ENCODE measurements at regions not wholly inside any gene's neighbourhood (a gene's known extent, or its start where the extent isn't known, plus 50 kb on each side); places are given as distances from the start of the nearest gene placed in this dataset.

DNA sequence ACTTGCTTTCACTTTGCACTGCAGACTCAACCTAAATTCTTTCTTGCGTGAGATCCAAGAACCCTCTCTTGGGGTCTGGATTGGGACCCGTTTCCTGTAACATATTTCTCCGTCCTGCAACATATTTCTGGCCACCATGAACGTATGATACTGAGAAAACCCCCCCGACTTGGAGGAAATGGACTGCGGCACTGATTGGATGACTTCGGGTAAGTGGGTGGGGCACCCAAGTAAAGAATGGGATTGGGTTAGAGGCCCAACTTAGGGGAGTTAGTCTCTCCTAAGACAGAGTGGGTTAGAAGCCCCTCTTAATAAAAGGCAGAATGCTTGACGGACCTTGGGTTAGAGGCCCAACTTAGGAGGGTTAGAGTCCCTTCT, 690.4 kb downstream of the UQCRFS1 start:
- DNase-seq = no peak

DNA sequence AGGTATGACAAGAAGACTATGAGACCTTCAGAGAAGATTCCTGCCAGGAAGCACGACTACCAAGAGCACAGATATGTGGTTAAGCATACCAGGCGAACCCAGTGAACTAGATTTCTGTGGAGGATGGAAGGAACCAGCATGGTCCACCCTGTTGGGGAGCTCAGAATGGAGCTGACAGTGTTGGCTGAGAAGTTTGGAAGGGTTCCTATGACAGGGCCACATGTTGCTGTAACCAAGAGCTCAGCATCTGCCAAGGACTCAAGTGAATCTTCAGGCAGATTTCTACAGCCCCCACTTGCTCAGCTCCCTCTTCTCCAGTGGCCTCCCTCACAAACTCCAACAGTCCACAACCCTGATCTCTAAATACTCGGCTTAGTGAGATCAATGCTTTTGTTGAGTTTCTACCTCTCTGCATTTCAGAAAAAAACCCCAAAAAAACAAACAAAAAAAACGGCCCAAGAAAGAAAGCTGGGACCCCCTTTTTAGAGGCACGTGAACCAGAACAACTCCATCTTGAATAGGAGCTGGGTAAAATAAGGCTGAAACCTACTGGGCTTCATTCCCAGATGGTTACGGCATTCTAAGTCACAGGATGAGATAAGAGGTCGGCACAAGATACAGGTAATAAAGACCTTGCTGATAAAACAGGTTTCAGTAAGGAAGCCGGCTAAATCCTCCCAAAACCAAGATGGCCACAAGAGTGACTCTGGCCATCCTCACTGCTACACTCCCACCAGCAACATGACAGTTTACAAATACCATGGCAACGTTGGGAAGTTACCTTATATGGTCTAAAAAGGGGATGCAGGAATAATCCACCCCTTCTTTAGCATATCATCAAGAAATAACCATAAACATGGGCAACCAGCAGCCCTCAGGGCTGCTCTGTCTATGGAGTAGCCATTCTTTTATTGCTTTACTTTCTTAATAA, 691.1 kb downstream of the UQCRFS1 start:
- no peak for DNase-seq

- no peak for DNase-seq
Observed at GRCh38 chr19:28520998-28521568, 691.9 kb downstream of the UQCRFS1 start.

GRCh38 chr19:28519952-28520861, 692.7 kb downstream of the UQCRFS1 start:
- no peak for DNase-seq

DNA sequence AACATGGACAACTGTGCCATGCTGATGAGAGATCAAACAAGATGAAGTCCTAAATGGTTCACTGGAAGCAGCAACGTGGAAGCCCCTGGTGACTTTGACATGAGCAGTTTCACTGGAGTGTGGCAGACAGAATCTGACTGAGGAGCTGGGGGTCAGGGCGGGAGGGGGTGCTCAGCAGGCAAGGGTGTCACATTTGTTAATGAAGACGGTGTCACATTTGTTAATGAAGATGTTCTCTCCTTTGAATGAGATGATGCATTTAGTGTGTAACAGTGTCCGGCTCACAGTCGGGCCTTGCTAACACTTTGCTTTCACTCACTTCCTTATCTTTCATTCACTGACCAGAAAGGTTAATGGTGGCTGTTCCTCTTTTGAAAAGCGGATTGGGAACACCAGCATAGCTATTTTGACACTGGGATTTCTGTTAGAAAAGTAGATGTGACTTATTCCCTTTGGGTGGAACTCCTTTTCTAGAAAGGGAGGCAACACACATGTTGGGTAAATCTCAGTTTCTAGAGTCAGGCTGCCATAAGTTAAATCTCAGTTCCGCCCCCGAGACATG, 693.7 kb downstream of the UQCRFS1 start:
- no peak for DNase-seq

GRCh38 chr19:28516415-28516872, 696.5 kb downstream of the UQCRFS1 start:
- no peak for DNase-seq

DNA sequence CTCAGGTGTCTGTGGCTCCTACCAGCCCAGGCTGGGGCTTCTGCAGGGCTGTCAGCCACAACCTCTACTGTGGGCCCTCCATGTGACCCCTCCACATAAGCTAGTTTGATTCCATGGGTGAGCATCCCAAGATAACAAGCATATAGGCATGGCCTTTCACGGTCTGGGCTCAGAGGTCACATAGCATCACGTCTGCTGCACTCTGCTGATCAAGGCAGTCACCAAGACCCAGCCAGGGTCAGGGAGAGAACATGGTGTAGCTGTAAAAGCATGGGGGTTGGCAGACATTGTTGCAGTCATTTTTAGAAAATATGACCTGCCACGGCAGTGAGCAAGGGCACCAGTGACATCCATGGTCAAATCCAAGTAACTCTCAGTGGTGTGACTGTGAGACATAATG, 698.8 kb downstream of the UQCRFS1 start:
- DNase-seq = no peak

GRCh38 chr19:28511655-28512054, 701.3 kb downstream of the UQCRFS1 start:
- DNase-seq = no peak

DNA sequence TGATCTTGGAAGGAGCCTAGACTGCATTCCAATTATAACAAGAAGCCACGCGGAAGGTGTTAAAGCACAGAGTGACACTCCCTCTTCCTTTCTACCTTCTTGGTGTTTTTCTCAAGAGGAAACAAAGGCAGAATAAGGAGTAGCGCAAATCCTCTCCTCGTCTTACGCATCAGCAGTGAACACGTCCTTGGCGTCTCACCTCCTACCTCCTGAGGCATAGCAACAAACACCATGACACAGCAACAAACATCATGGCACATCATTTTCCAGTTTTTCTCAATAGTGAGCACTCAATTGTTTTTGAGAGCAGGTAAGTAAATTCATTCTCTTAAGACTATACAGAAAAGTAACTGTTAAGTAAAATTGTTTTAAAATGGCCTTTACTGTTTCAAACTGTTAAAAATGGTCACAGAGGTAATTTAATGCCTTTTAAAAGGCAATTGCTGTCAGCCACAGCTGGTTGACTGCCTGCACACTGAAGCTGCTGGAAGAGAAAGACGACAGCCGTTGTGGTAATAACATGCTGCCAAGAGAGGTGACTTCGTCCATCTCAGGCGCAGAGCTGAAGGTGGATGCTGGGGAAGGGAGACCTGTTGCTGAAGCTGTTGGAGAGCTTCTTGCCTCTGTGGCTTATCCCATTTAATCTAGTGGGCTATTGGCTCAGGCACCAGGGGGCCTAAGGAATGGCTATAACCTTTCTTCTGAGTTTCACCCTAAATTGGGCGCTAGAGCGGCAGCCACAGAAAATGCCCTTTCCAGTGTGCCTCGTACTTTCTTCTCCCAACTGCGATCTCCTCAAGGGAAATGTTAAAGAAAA, 703.7 kb downstream of the UQCRFS1 start:
- no peak for DNase-seq

DNA sequence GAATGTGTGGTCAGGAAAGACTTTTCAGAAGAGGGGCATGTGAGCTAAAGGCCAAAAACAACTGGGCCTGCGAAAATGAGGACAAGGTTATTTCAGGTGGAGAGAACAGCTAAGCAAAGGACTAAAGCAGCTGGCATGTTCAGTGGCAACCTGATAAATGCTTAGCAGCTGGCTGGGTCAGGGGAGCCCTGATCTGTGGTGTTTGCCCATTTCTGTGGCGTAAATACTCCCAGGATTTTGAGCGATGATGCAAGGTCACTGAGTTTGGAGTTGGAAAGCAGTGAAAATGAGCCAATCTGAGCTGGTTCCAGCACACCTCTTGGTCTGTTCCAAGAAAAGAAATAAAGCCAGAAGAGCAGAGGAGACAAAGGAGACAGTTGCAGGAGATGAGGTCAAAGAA, 704.3 kb downstream of the UQCRFS1 start:
- no peak for DNase-seq

GRCh38 chr19:28505933-28506332, 707.0 kb downstream of the UQCRFS1 start:
- no peak for DNase-seq

DNA sequence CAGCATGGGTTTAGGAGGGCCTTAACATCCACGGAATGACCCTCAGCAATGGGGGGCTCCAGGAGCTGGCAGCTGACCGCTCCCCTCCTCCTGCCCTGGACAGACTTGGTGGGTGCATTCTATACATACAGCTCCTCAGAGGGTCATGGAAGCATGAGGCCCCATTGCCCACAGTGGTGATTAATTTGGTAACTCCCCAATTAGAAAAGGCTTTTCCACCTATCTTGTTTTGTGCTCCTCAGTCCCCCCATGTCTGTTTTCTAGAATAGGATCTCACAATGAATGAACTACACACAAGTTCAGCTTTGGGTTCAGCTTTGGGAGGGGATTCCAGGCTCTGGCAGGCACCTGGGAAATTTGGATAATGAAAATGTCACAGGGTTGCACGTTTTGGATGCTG, 707.8 kb downstream of the UQCRFS1 start:
- no peak for DNase-seq

DNA sequence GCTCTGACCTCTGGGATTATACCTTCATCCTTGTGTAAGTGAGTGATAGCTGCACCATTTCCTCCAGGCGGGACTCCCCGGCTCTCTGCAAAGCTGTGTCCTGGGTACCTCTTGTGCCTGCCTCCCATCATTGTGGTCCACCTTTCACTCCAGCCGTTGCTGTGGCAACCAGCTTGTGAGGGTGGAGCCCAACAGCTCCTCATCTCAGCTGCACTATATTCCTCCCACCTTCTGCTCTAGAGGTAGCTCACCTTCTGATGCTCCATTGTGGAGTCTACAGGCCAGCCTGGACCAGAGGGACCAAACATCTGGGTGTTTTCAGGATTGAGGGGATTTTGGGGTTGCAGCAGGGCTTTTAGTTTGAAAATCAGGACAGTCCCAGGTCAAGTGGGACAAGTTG, 708.2 kb downstream of the UQCRFS1 start:
- no peak for DNase-seq

DNA sequence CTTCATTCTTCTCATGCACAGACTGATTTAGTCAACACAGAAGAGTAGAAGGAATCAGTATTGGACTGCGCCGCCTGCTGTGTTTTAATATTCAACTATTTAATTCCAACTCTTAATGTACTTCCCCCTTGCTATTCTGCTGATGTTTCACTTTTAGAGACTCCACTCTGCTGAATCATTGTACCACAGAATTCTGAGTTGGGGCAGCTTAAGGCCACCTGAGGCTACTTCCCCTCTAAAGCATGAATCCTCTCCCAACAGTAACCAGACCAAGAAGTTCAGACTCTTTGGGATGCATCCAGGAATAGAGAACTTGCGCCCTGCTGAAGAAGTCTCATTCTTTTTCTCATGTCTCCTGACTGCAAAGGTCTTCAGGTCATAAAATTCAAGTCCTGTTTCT, 708.8 kb downstream of the UQCRFS1 start:
- no peak for DNase-seq

DNA sequence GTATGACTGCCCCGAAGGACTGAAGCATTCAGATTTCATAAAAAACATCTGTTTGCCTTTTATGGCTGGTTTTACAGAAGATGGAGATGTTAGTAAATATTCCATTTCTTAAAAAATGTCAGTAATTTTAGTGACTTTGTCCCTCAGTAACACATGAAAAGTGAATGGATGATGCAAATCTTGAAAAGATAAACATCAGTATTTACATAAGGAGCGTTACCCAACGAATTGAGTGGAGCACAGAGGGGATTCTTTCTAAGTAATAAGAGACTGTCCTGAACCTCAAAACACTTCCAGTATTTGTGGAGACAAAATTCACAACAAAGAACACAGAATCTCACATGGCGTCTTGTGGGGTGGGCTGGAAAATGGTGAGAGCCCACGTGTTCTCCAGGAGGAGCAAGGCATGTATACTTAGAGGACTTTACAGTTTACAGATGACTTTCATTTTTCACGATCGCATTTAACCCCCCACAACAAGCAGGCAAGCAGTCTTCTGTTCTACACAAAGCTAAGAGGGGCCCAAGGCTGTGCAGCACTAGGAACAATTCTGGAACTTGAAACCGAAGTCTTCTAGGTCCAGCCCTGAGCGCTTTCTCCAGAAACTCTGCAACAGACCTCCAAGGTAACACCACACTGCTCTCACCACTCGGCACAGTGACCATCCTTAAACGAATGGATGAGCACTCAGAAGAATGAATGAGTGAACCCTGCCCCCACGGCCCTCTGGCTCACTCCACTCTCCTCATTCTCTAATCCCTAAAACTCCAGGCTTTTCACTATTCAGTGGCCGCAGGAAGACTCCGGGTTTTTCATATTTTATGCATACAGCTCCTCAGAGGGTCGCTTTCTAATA, 709.8 kb downstream of the UQCRFS1 start:
- DNase-seq = no peak

DNA sequence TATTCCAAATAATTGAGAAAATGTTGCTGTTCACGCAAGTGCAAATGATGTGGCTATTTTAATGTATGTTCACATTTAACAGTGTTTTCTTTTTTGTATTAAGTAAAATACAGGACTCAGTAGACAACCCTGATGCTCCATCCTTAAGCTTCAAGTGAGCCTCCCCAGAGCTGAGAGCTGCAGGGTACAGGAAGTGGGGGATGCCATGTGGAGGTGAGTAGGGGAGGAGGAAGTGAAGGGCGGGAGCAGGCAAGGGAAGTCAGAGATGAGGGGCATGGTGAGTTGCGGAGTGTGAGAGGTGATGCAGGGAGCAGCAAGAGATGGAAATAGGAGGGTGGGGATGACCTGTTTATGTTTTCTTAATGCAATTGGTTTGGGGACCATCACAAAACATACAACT, 711.0 kb downstream of the UQCRFS1 start:
- no peak for DNase-seq

- no peak for DNase-seq
Observed at GRCh38 chr19:28500982-28501630, 711.8 kb downstream of the UQCRFS1 start.

DNA sequence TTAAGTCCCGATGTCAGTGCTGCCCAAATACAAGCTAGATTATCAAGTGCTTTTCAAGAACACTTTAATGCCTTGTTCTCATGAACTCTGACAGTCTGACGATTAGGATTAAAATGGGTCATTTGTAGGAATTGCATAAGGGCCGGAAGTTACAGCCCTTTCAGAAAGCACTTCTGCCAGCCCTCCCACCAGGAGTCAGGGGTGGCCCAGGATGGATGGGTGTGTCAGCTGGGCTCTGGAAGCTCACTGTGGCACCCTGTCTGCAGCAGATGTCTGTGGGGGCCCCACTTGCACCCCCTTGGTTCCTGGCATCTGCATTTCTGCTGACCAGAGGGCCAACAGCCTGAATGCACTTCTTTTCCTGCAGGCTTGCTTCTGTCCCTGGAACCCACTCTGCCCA, 712.7 kb downstream of the UQCRFS1 start:
- DNase-seq = no peak

GRCh38 chr19:28498404-28498976, 714.5 kb downstream of the UQCRFS1 start:
- no peak for DNase-seq

- no peak for DNase-seq
Observed at GRCh38 chr19:28497887-28498286, 715.1 kb downstream of the UQCRFS1 start.
